Hematopoietic multipotent progenitor cell treated with erythropoietin and hydrocortisone succinate and interleukin-3 and kit ligand, for 6 days (in vitro differentiated cells): ENCODE measurements at regions not wholly inside any gene's neighbourhood (a gene's known extent, or its start where the extent isn't known, plus 50 kb on each side); places are given as distances from the start of the nearest gene placed in this dataset.

Experiments used
- DNase-seq: peaks from one replicate; pipeline ENCODE4 v3.0.0-alpha.2; 2015

GRCh38 chr4:86530183-86530582 is 63.9 kb upstream of the PTPN13 start:
- no peak for DNase-seq

GRCh38 chr4:86531440-86531839 is 62.7 kb upstream of the PTPN13 start:
- DNase-seq, result no peak

GRCh38 chr4:86532851-86533250 is 61.3 kb upstream of the PTPN13 start:
- DNase-seq, result no peak

- DNase-seq, result no peak
Observed at GRCh38 chr4:86536151-86536550, 58.0 kb upstream of the PTPN13 start.

GRCh38 chr4:86542319-86543027 is 51.6 kb upstream of the PTPN13 start:
- no peak for DNase-seq

GRCh38 chr4:86543080-86543479 is 51.0 kb upstream of the PTPN13 start:
- DNase-seq, result no peak

- no peak for DNase-seq
Observed at GRCh38 chr4:86543560-86544309, 50.4 kb upstream of the PTPN13 start.

- DNase-seq, result no peak
Observed at GRCh38 chr4:86544310-86544966, 49.7 kb upstream of the PTPN13 start.
